NCI-H2227 (cell line): ENCODE measurements at regions not wholly inside any gene's neighbourhood (a gene's known extent, or its start where the extent isn't known, plus 50 kb on each side); places are given as distances from the start of the nearest gene placed in this dataset.

ENCODE experiments used
- DNase-seq: peaks from one replicate; lab custom pipeline; 2025; ENCODE audit not compliant: unreplicated experiment; lab: John Stamatoyannopoulos, UW

DNA sequence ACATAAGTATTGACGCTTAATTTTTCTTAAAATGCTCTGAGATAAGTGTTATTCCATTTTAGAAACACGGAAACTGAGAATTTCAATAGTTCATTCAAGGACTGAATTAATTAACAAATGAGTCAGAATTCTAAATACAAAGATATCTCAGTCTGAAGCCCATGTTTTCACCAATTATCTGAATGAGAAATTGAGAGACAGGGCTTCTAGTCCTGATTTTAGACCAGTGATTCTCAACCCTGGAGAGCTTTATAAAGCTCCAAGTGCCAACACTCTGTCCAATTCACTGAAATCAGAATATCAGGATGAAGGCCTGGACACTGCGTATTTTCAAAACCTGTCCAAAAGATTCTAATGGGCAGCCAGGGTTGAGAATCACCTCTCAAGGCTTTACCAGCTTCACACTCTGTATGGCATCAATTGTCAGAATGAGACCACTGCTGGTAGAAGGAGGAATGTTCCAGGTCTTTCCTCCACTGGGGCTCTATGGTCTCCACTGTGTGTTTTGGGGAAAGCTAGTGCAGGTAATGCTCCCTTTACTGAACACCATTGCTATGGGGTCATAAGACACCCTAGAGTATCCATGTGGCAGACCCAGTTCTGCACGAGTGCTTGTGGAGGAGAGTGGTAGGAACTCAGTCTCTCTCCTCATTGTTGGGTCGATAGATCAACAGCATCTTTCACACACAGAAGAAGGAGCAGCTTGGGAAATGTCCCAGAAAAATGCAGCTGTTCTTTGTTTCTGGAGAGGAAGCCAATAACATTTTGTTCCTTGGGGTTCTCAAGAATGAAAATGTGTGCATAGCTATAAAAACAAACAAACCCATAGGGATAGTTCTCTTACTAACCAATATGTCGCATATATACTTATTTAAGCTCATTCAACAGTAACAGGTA, 99.7 kb upstream of the OSMR start:
- DNase-seq, result no peak

DNA sequence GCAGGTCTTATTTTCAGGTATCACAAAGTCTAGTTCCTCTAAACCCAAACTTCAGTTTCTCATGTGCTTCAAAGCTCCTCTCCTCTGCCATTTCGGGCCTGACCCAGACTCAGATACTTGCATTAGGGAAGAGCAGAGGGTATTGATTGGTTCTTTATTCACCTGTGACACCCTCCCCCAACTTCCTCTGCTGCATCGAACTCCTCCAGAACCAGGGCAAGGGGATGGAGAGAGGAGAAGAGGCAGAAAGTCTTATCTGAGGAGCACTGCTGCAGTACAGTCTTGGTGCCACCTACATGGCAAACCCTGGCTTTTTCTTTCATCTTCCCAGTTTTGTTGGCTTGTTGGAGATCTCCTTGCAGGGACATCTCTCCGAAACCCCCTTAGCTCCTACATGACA, 96.0 kb upstream of the OSMR start:
- DNase-seq, result no peak

DNA sequence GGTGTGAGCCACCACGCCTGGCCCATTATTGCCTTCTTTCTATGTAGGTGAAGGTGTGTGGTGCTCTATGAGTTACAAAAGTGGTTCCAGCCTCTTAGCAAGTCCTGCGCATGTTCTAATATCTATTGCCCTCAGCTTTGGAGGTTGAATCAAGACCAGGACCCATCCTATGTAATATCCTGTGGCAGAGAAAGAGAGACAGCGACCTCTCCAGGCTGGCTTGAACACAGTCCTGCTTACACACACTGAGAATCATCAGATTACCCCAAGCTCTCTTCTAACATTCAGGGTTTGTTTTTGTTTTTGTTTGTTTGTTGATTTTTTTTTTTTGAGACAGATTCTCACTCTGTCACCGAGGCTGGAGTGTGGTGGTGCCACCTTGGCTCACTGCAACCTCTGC, 94.7 kb upstream of the OSMR start:
- no peak for DNase-seq

DNA sequence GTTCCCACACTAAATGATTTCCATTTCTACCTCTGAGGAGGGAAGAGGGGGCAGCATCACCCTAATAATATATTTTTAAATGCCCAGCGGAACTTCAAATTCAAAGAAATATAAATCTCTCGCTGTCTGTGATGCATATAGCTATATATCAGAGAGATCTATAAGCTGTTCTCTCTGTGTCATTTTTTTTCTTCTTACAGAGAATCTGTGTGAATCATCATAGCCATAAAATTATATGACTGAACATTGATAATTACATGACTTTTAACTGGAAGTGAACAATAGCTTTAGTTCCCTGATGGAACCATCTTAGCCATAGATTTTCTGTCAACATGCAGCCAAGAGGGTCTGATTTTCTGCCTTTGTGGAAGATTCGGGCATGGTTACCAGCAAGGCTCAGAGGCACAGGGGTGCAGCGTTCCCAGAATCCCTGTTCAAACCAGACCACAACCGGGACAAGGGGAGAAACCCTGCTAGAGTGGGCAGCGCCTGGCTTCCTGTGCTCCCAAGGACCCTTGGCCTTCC, 93.7 kb upstream of the OSMR start:
- DNase-seq, result no peak

DNA sequence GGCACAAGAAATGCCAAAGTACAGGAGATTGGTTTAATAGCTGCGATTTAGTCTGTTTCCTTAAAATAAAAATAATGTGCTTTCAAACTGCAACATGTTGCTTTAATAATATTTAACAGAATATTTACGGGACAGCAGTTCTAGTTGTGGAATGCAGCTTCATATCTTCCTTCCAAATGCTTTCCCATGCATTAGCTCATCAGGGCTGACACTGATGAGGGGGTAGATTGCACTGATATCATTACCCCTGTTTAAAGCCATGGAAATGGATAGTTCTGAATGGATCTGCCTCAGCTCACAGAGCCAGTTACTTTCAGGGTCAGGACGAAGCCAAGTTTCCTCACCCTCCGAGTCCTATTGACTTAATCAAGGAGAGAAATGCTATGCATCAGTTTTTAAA, 93.2 kb upstream of the OSMR start:
- DNase-seq, result no peak

DNA sequence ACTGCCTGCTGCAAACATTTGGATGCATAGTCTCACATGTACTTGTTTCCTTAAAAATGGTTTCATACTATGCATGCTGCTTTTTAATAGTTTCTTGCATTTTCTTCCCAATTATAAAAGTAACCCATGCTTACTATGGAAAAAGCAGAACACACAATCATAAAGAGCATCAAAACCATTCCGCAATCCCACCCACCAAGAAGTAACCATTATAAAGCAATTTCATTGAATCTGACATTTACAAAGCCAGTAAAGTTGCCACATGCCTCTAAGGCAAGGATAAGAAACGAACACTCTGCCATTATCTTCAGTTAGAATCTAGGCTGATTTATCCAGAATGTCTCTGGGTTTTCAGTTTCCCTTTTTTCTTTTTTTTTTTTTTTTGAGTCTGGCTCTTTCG, 92.7 kb upstream of the OSMR start:
- no peak for DNase-seq

DNA sequence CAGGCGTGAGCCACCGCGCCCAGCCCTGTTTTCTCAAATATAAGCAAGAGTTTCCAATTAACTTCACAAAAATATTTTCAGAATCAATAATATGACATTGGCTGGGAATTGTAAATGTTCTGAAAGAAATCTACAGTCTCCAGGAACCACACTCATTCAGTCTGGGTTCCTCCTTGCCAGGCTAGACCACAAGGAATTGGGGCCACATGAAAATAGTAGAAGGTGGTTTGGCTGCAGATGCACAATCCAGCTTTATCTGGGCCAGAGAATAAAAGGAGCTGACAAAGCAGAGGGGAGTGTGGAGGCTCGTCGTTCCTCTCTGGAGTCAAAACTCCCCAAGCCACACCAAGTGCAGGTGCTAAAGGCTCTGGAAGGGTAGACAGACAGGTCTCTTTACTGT, 92.0 kb upstream of the OSMR start:
- no peak for DNase-seq

DNA sequence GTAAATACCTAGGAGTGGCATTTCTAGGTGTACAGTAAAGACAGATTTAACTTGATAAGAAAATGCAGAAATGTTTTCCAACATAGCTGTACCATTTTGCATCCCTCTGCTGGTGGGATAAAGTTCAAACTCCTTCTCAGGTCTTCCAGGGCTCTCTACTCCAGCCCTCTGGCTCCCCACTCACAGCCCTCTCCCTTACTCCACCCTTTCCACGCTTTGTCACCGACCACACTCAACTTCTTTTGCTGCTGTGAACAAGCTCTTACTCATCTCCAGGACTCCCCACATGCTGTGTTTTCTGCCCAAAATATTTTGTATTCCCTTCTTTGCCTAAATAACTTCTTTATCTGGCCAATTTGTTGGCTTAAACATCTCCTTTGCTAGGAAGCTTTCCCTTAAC, 90.6 kb upstream of the OSMR start:
- DNase-seq, result no peak

DNA sequence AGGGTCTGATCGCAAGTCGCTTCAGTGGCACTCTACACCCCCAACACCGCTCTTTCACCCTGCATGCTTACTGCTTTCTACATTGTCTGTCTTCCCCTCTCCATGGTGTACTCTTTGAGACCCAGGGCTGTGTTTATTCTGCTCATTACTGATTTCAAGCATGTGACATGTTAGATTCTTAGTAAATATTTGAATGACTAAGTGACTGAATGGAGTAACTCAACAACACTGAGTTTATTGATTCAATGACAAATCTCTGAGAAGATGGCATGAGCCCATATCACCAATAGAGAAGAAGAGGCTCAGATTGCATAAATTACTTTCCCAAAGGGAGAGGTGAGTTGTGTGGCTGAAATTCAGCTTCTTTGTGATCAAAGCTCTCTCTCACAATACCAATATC, 89.7 kb upstream of the OSMR start:
- no peak for DNase-seq

DNA sequence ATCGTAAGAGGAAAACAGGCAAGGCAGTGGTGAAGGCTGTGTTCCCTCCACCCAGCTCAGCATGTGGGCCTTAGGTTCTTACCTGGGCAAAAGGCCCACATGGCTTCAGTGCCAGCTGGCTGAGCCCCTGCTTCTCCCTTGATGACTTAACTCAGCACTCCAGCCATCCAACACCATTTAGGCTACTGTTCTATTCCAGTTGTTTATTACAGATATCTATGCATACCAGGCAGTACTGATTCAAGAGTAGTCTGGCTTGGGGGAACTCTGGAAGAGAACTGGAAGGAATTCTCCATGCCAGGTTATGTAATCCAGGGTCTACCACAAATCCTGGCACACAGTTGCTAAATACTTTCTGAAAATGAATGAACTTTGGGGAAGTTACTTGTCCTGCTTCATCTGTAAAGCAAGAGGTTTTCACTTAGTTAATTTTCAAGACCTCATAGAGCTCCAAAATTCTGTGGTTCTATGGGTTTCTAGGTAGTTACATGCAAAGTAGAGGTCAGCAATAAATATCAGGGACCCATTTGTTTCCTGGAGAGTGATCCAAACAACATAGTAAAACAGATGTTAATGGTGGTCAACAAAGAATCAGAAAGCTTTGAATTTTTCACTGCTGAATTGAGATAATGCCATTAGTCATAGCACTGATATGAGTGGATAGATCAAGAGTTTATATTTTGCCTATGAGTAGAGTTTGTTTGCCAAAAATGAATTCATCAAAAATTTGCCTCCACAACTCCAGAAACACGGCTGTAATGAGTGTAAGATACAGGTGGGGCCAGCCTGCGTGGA, 88.2 kb upstream of the OSMR start:
- DNase-seq, result no peak

DNA sequence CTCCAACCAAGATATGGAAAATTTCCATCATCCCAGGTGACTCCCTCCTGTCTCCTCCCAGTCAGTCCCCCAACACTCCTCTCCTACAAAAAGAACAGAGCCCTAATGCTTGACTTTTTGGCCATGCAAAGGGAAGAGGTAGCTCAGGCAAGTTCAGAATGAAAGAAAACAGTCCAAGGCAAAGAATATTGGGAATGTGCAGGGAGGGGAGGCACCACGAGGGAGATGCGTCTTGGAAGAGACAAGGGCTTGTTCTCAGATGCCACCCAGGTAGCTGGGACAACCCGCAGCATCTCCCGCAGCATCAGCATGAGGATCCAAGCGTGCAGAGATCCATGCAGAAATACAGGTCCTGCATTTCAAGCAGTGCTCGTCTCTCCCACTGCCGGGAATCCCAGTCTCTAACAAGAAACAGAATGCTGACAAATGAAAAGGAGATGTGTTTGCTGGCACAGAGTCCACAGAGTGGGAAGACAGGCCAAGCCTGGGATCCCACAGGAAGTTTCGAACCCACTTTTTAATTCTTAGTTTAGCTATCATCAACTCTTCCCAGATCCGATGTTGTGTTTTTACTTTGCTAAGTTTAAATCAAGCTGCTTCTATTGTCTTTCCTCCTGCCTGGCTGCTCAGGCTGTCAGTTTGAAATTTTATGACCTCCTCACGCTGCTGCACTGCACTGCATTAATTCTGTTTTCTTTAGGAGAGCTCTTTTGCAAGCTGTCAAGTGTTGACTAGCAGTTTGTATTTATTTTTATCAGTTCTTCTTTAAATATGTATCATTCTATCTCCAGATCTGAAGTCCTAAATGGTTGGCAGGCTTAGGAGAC, 86.8 kb upstream of the OSMR start:
- no peak for DNase-seq

DNA sequence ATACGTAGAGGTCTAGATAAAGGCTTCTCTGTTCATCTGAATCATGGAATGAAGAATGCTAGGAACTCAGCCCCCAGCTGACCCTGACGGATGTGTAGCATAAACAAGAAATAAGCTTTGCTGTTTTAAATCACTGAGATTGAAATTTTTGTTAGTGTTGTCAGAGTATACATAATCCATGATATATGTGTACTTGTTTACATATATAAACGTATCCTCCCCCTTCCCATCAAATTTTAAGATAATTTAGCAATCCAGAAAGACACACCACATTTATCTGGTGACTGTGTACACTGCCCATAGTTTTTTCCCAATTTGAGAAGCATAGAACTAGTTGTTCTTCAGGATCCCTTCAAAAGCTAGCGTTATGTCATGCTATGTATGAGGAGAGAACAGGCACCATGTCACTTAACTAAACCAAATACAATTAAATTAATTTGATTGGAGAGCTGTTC, 80.8 kb upstream of the OSMR start:
- DNase-seq, result no peak

DNA sequence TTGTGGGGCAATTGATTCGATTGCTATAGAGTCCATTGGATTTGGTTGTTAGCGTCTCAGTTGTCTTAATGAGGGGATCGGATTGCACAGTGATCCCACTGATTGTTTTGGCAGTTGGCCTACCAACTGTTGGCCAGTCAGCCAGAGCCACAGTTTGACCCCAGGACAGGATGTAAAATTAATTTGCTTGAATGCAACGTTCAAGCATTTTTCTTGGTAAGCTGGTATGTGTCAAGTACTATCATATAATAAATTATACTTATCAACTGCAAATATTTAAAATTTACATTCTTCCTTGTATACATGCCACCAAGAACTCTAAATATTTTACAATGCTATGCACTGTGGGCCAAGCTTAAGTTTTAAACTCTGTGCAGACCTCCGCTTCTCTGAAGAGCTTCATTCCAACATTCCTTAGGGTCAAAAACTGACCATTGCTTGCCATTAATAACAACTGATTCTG, 80.4 kb upstream of the OSMR start:
- no peak for DNase-seq

DNA sequence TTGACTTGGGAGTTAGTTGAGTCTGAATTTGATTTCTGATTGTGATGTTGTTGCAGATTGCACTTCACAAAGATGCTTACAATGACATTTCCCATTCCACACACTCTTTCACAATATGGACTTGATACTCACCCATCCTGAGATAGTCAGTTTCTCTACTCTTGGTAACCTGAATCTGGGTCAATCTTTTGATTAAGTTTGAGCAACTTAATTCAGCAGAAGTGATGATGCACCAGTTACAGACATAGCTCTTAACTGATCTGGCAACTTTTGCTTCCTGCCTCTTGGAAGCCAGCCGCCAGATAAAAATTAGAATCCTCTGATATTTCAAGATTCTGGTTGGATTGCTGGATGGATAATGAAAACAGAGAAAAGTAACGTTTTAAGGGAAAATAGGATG, 79.7 kb upstream of the OSMR start:
- DNase-seq, result no peak

DNA sequence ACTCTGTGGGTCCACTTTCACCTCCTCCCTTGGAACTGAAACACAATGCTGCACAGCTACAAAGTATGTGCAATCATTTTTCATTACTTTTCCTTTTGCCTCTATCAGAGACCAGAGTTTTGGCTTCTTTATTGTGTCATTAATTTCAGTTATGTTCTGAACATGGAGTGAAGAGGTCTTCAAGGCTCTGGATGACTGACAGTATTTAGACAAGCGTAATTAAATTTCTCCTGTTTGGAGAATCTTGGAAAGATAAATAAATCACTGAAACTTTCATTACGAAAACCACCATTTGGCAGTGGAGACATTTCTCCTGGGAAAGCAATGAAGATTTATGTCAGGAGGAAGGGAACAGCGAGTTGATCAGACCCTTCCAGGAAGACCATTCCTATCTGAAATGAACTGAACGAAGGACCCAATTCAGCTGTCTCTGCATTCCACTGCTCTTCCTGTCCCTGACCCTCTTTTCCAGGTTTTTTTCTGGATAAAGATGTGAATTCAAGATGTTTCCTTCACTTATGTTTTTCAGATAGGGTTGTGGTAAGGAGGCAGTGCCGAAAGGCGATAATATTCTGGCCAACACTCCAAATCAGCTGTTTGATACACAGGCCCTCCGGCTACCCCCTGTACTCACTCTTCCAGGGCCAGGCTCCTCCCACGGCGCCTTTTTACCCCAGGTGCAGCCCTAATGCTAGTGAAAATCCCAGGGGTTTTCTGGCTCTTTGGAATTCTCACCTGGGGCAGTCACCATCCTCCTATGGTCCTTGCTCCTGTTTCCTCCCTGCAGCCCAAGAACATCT, 77.2 kb upstream of the OSMR start:
- DNase-seq, result no peak

DNA sequence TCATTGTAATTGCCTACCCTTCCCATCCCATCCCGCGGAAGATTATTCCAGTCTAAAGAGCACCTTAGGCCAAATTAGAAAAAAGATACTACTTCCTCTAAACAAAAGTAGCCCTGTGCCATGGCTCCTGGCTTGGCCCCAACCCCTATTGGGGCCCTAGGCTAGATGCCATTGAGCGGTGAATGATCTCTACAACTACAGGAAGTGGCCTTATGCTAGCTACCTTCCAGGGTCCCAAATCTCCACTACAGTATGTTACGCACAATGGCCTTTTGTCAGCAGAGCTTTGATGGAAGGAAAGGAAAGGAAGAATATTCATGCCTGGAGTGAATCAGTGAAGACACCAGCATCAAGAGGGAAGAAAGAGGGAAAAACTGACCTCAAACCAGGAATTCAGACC, 73.3 kb upstream of the OSMR start:
- DNase-seq, result no peak

DNA sequence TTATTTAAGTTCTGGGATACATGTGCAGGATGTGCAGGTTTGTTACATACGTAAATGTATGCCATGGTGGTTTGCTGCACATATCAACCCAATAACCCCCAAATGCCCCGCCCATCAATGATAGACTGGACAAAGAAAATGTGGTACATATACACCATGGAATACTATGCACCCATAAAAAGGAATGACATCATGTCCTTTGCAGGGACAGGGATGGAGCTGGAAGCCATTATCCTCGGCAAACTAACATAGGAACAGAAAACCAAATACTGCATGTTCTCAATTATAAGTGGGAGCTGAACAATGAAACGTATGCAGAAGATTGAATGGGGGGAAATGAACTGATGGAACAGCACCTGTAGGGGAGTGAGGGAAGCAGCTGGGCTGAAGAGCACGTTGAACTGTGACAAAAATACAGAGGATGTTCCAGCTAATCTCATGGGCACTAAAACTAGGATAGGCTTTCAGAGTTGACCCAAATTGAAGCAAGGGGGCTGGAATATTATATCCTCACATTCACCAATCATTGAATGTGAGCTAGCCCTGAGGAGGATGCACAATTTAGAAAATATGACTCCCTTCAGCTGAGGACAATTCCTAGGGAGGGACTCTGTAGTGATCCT, 70.5 kb upstream of the OSMR start:
- no peak for DNase-seq

DNA sequence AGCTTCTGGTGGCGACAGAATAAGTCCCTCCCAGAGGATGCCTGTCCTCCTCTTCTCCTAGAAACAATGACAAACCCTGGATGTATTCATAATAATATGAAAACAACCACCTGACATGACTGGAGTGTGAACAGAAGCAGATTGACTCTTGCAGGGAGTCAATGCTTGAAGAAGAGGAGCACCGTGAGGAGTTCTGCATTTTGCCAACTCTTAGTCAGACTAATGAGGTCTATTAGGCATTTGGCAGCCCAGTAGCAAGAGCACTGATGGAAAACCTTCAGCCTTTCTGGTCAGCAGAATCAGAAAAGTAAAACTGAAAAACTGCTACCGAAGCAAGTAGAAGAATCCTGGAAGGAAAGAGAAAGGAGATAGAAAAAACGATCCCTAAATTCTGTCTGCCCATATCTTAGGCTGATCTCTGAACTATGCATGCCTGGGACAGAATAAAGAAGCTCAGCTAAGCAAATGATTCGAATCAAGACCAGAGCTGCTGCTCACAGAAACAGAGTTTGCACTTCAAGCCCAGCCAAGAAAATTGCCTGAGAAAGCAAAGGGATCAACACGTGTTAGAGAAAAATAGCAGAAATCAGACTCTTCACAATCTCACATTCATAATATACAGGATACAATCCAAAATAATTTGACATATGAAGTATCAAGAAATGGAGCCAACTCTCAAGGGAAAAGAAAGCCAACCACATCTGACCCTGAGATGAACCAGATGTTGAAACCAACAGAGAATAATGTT, 69.5 kb upstream of the OSMR start:
- DNase-seq, result no peak

DNA sequence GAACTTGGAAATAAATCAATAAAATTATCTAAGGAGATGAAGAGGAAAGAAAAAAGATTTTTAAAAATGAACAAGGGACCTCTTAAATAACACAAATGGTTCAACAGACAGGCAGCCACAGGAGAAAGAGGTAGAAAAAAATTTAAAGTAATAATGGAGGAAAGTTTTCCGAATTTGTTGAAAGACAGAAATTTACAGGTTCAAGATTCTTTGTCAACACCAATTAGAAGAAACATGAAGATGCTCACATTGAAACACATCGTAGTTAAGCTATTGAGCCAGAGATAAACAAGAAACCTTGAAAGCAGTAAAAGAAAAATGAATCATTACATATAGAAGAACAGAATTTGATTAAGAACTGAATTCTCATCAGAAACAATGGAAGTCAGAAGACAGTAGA, 68.7 kb upstream of the OSMR start:
- DNase-seq, result no peak
